HFF-Myc (cell line): ENCODE measurements at regions not wholly inside any gene's neighbourhood (a gene's known extent, or its start where the extent isn't known, plus 50 kb on each side); places are given as distances from the start of the nearest gene placed in this dataset.

Experiments used
- DNase-seq: peaks from one replicate; pipeline ENCODE4 v3.0.0-alpha.2; 2011; ENCODE audit warnings: low read depth; ENCODE audit errors: extremely low read depth
- H3K4me3 ChIP-seq: replicated peaks from 2 replicates; pipeline ENCODE4 v1.5.1; 2011; ENCODE audit warnings: low read depth, mild to moderate bottlenecking, control low read depth, low read length
- TF ChIP-seq, protein P1 (sequence below): IDR thresholded peaks from 2 replicates; pipeline ENCODE4 v1.5.1; 2012; ENCODE audit warnings: mild to moderate bottlenecking, low read depth, low read length, control low read depth; ENCODE audit errors: missing control alignments

DNA sequence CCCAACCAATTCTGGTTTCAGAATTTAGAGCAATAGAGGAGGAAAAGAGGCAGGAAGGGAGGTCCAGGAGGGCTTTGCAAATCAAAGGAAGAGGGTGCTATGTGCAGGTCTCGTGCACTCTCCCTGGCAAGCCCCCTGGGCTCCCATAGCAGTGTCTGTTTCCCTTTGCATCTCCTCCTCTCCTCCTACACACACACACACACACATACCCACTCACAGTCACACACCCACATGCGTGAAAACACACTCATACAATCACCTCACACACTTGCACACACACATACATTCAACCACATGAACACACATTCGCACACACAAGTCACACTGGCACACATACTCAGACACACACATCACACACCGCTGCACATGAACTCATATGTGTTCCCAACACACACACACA, 105.3 kb downstream of the OAT start:
- no peak for DNase-seq
- TF ChIP-seq, protein P1, sequence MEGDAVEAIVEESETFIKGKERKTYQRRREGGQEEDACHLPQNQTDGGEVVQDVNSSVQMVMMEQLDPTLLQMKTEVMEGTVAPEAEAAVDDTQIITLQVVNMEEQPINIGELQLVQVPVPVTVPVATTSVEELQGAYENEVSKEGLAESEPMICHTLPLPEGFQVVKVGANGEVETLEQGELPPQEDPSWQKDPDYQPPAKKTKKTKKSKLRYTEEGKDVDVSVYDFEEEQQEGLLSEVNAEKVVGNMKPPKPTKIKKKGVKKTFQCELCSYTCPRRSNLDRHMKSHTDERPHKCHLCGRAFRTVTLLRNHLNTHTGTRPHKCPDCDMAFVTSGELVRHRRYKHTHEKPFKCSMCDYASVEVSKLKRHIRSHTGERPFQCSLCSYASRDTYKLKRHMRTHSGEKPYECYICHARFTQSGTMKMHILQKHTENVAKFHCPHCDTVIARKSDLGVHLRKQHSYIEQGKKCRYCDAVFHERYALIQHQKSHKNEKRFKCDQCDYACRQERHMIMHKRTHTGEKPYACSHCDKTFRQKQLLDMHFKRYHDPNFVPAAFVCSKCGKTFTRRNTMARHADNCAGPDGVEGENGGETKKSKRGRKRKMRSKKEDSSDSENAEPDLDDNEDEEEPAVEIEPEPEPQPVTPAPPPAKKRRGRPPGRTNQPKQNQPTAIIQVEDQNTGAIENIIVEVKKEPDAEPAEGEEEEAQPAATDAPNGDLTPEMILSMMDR = no peak
- no peak overlapping the region for H3K4me3 ChIP-seq

DNA sequence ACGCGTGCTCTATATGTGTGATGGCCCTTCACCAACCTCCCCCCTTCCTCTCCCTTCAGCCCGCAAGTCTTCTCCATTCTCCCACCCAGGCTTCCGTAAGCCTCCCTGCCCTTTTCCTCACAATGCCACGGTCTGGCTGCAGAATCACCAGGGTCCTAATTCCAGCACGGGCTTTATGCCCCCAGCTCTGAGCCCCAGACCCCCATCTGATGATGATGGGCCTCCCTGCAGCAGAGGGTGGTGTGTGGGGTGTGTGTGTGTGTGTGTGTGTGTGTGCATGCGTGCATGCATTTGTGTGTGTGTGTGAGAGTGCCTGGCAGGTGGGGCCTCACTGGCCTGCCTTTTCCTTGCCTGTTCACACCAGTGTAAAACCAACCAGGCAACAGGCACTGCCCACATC, 109.9 kb downstream of the OAT start:
- DNase-seq = no peak
- no peak overlapping the region for H3K4me3 ChIP-seq
- TF ChIP-seq, protein P1 = no peak

DNA sequence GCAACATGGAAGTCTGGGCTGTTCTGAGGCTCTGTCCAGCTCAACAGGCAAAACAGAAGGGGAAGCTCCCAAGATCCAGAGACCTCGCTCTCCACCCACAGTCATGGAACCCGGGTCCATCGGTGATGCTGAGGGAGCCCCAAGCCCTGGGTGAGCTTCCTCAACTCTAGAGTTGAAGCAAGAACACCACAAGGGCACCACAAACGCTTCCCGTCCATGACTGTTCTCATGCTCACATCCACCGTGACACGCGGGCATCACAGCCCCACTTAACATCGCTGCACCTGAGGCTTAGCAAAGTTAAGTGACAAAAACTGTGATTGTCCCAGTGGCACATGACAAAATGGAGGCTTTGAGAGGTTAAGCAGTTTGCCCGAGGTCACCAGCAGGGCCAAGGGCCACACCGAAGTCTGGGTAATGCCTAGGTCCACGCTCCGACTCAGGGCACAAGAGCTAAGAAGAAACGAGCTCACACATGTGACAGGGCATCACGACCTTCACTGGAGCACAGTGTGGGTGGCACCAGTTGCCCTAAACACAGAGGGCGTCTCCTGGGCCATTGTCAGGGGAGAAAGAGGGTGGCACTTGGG, 110.6 kb downstream of the OAT start:
- TF ChIP-seq, protein P1 = no peak
- no peak for DNase-seq
- H3K4me3 ChIP-seq = no peak overlapping the region

DNA sequence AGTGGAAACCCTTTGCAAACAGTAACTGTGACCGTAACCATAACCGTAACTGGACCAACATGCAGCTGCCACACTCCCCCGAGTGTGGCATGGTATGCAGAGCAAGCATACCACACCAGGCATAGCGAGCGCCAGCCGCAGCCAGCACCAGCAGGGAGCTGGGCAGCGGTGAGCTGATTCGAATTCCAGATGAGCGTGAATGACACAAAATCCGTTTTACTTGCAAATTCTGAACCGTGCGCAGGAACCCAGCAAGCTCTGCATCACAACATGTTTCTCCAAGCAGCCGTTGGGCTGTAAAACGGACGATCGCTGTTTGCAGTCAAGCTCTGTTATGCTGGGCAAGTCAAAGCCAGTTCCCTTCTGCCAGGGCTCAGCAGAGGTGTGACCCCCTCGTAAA, 111.1 kb downstream of the OAT start:
- TF ChIP-seq, protein P1 = no peak
- H3K4me3 ChIP-seq = no peak overlapping the region
- no peak for DNase-seq

DNA sequence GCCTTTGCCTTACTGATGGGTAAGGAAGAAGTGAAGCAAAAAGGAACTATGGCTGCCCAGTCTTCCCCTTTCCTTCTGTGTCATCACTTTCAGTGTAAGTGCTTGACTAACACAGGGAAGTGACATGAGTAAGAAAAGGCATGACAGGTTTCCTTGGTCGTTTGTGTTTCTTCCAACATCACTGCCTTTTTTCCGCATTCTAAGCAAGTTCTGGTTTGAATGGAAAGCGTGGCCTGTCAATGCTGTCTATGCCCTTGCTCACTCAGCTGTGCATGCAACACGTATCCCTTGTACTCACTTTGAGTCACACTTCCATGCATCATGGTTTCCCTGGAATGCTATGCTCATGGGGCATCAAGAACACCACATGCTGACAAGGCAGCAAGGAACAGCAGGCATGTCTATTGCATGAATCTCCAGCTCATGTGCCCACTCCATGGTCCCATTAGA, 111.8 kb downstream of the OAT start:
- no peak overlapping the region for H3K4me3 ChIP-seq
- TF ChIP-seq, protein P1 = no peak
- no peak for DNase-seq

DNA sequence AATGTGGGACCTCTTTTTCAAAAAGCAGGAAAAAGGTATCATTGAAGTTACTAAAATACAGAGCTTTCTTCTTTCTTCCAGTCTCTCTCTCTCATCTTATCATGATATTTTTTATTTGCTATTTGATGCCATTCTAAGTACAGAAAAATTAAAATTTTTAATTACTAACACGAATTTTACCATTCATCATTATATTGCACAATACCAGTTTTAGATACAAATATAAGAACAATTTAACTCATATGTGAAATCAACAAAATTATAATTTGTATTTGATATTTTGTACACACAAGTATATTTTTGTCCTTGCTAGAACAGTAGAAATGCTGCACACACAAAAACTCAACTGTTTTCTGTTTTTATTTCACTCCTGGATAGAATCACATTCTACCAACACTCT, 112.2 kb downstream of the OAT start:
- no peak overlapping the region for H3K4me3 ChIP-seq
- TF ChIP-seq, protein P1 = no peak
- DNase-seq = no peak

DNA sequence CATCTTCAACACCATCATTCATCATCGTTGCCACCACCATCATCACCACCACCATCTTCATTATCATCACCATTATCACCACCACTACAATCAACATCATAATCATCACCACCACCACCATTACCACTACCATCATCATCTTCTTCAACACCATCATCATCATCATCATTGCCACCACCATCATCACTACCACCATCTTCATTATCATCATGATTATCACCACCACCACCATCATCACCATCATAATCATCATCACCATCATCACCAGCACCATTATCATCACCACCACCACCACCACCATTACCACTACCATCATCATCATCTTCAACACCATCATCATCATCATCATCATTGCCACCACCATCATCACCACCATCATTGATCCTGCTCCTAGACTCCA, 112.7 kb downstream of the OAT start:
- H3K4me3 ChIP-seq = no peak overlapping the region
- TF ChIP-seq, protein P1 = no peak
- no peak for DNase-seq
